Nephron progenitor cell (in vitro differentiated cells): ENCODE measurements at regions not wholly inside any gene's neighbourhood (a gene's known extent, or its start where the extent isn't known, plus 50 kb on each side); places are given as distances from the start of the nearest gene placed in this dataset.

Source experiments
- DNase-seq: peaks from one replicate; pipeline ENCODE4 v3.0.0; 2021
- H3K27ac Mint-ChIP-seq: 2 replicates; pipeline ENCODE4 v1.8.0; 2021; ENCODE audit warnings: mild to moderate bottlenecking, moderate library complexity, mixed read lengths
- H3K27me3 Mint-ChIP-seq: 2 replicates; pipeline ENCODE4 v1.8.0; 2021; ENCODE audit warnings: mild to moderate bottlenecking, low read depth, mixed read lengths; ENCODE audit not compliant: poor library complexity
- H3K36me3 Mint-ChIP-seq: 2 replicates; pipeline ENCODE4 v1.8.0; 2021; ENCODE audit warnings: low read depth, mixed read lengths
- H3K4me1 Mint-ChIP-seq: 2 replicates; pipeline ENCODE4 v1.8.0; 2021; ENCODE audit warnings: mixed read lengths
- H3K4me3 Mint-ChIP-seq: 2 replicates; pipeline ENCODE4 v1.8.0; 2021; ENCODE audit warnings: mild to moderate bottlenecking, moderate library complexity, mixed read lengths
- H3K9me3 Mint-ChIP-seq: 2 replicates; pipeline ENCODE4 v1.8.0; 2021; ENCODE audit warnings: mild to moderate bottlenecking, moderate library complexity, mixed read lengths
- TF ChIP-seq, protein P1 (sequence below): fragments of 200-600 bp; sonication (generic); IDR thresholded peaks from 2 replicates; pipeline ENCODE4 v1.5.0; 2021; ENCODE audit warnings: antibody characterized with exemption

GRCh38 chr2:240300261-240300821, 135.1 kb upstream of the GPC1 start:
- Mint-ChIP-seq H3K9me3 (no peaks in the 10 kb centered on the region), H3K4me3 (no peak overlapping the region), H3K27ac (no peak overlapping the region), H3K4me1 (peaks cover 41% of the 10 kb centered on the region), H3K36me3 (no peaks in the 10 kb centered on the region), H3K27me3 (peaks cover 15% of the 10 kb centered on the region)
- TF ChIP-seq, protein P1, sequence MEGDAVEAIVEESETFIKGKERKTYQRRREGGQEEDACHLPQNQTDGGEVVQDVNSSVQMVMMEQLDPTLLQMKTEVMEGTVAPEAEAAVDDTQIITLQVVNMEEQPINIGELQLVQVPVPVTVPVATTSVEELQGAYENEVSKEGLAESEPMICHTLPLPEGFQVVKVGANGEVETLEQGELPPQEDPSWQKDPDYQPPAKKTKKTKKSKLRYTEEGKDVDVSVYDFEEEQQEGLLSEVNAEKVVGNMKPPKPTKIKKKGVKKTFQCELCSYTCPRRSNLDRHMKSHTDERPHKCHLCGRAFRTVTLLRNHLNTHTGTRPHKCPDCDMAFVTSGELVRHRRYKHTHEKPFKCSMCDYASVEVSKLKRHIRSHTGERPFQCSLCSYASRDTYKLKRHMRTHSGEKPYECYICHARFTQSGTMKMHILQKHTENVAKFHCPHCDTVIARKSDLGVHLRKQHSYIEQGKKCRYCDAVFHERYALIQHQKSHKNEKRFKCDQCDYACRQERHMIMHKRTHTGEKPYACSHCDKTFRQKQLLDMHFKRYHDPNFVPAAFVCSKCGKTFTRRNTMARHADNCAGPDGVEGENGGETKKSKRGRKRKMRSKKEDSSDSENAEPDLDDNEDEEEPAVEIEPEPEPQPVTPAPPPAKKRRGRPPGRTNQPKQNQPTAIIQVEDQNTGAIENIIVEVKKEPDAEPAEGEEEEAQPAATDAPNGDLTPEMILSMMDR = no peak
- no peak for DNase-seq

- Mint-ChIP-seq H3K4me1 (peaks cover 38% of the 10 kb centered on the region), H3K27me3 (peaks cover 15% of the 10 kb centered on the region), H3K9me3 (no peaks in the 10 kb centered on the region), H3K36me3 (no peaks in the 10 kb centered on the region), H3K27ac (no peak overlapping the region), H3K4me3 (no peak overlapping the region)
- DNase-seq = no peak
- TF ChIP-seq, protein P1 = no peak
These were observed 134.6 kb upstream of the GPC1 start for GRCh38 chr2:240300840-240301239.

GRCh38 chr2:240301256-240301795, 134.1 kb upstream of the GPC1 start:
- Mint-ChIP-seq H3K9me3 (no peaks in the 10 kb centered on the region), H3K4me1 (peaks cover 33% of the 10 kb centered on the region), H3K27me3 (peaks cover 15% of the 10 kb centered on the region), H3K4me3 (no peak overlapping the region), H3K27ac (no peak overlapping the region), H3K36me3 (no peaks in the 10 kb centered on the region)
- TF ChIP-seq, protein P1 = no peak
- no peak for DNase-seq

GRCh38 chr2:240302041-240302440, 133.4 kb upstream of the GPC1 start:
- H3K9me3 Mint-ChIP-seq = no peaks in the 10 kb centered on the region
- TF ChIP-seq, protein P1 = no peak
- H3K27me3 Mint-ChIP-seq = peaks cover 15% of the 10 kb centered on the region
- H3K27ac Mint-ChIP-seq = no peak overlapping the region
- H3K4me1 Mint-ChIP-seq = peaks cover 32% of the 10 kb centered on the region
- H3K36me3 Mint-ChIP-seq = no peaks in the 10 kb centered on the region
- no peak overlapping the region for H3K4me3 Mint-ChIP-seq
- no peak for DNase-seq

- no peak overlapping the region for H3K4me3 Mint-ChIP-seq
- no peak for DNase-seq
- peaks cover 15% of the 10 kb centered on the region for H3K27me3 Mint-ChIP-seq
- no peaks in the 10 kb centered on the region for H3K9me3 Mint-ChIP-seq
- TF ChIP-seq, protein P1 = no peak
- H3K36me3 Mint-ChIP-seq = no peaks in the 10 kb centered on the region
- H3K4me1 Mint-ChIP-seq = peaks cover 32% of the 10 kb centered on the region
- H3K27ac Mint-ChIP-seq = no peak overlapping the region
These were observed 132.4 kb upstream of the GPC1 start for GRCh38 chr2:240302933-240303595.
